ENCODE measurements at regions not wholly inside any gene's neighbourhood (a gene's known extent, or its start where the extent isn't known, plus 50 kb on each side); places are given as distances from the start of the nearest gene placed in this dataset.

DNA sequence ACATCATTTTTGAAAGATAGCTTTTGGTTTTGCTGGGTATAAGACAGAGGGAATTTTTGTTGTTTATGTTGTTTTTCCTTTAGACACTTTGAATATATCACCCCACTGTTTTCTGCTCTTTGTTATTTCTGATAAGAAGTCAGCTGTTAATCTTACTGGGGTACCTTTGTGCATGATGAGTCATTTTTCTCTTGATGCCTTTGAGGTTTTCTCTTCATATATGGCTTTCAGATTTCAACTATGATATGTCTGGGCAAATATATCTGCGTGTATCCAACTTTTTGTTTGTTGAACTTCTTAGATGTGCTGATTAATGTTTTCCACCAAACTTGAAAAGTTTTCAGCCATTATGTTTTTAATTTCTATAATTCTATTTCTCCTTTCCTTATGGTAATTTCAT is 208.6 kb upstream of the TMEM72 start:
- TF ChIP-seq, protein P1, sequence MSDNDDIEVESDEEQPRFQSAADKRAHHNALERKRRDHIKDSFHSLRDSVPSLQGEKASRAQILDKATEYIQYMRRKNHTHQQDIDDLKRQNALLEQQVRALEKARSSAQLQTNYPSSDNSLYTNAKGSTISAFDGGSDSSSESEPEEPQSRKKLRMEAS (IDR thresholded peaks at IDR 0.05) = no peak
- no peak for TF ChIP-seq EZH2phosphoT487 (IDR thresholded peaks at IDR 0.05; ENCODE audit: borderline replicate concordance)
- TF ChIP-seq SIN3A (IDR thresholded peaks at IDR 0.05; ENCODE audit: low read depth) = no peak
- no peak for TF ChIP-seq CEBPB (IDR thresholded peaks at IDR 0.05; ENCODE audit: low read depth)
- no peak for TF ChIP-seq EGR1 (IDR thresholded peaks at IDR 0.05; ENCODE audit: low read depth)
- no peak for TF ChIP-seq CTCF (IDR thresholded peaks at IDR 0.05 in 2 of 3, conservative IDR thresholded peaks at IDR 0.05 in 1 of 3; ENCODE audit: borderline replicate concordance in 1 of 3, insufficient read depth in 1 of 3, low read depth in 2 of 3, low read length in 2 of 3)

Measured in HCT116 (cell line).